GM12878 (cell line): ENCODE measurements at regions not wholly inside any gene's neighbourhood (a gene's known extent, or its start where the extent isn't known, plus 50 kb on each side); places are given as distances from the start of the nearest gene placed in this dataset.

Experiments
- ATAC-seq: fragments of 200-7000 bp; cut with Tn5 transposase; 3 replicates; pipeline ENCODE4 v1.9.1; 2020; ENCODE audit warnings: mild to moderate bottlenecking, moderate library complexity
- BruUV-seq: library from RNA; stranded (reverse); fragments of 400-500 nt; replicated peaks from 2 replicates; lab custom pipeline; 2021; lab: Mats Ljungman, UMichigan
- CTCF ChIA-PET: fragments of 300-600 bp; sonication (Branson Sonifier 250); formaldehyde crosslinking; extraction: SDS; loops from one replicate; lab custom pipeline; 2021; ENCODE audit warnings: inconsistent platforms; lab: Yijun Ruan, JAX
- POLR2A ChIA-PET: fragments of 350-600 bp; formaldehyde crosslinking; extraction: SDS; loops from one replicate; lab custom pipeline; 2021; ENCODE audit warnings: inconsistent platforms; lab: Charles Lee
- RAD21 ChIA-PET: fragments of 300-600 bp; sonication (Branson Sonifier 250); formaldehyde crosslinking; loops from one replicate; lab custom pipeline; 2023; ENCODE audit warnings: antibody characterized with exemption; ENCODE audit not compliant: unreplicated experiment; lab: Charles Lee
- SMC1A ChIA-PET: fragments of 300-600 bp; sonication (Branson Sonifier 250); formaldehyde crosslinking; loops from one replicate; lab custom pipeline; 2023; ENCODE audit not compliant: unreplicated experiment, uncharacterized antibody; lab: Charles Lee
- DNase-seq: peaks from one replicate; pipeline ENCODE4 v3.0.0-alpha.2; 2011; ENCODE audit warnings: low read depth, low spot score
- FAIRE-seq: peaks from 3 replicates; lab custom pipeline; 2011; peaks lifted over from hg19 to GRCh38; lab: Jason Lieb, UNC
- H2AFZ ChIP-seq: 2 replicates; pipeline ENCODE4 v1.6.0; 2011; ENCODE audit warnings: low read depth, low read length, control low read depth; ENCODE audit not compliant: control insufficient read depth
- H3K27ac ChIP-seq: 2 replicates; pipeline ENCODE4 v1.5.1; 2011; ENCODE audit warnings: control low read depth; ENCODE audit not compliant: control insufficient read depth, insufficient read depth
- H3K27me3 ChIP-seq, 2 experiments: replicated peaks in 1 of 2; 2 replicates each; pipeline versions ENCODE4 v1.6.0 to v1.6.1; 2011; ENCODE audit warnings: low read length in 1 of 2; ENCODE audit not compliant: control insufficient read depth in 2 of 2, insufficient read depth in 2 of 2
- H3K36me3 ChIP-seq, 2 experiments: 2 replicates each; pipeline ENCODE4 v1.5.1; 2011; ENCODE audit warnings: low read length in 1 of 2; ENCODE audit not compliant: control insufficient read depth in 2 of 2, insufficient read depth in 2 of 2
- H3K4me1 ChIP-seq: 2 replicates; pipeline ENCODE4 v1.6.1; 2011; ENCODE audit warnings: mild to moderate bottlenecking, low read length, moderate library complexity, mixed read lengths; ENCODE audit not compliant: control insufficient read depth, insufficient read depth
- H3K4me2 ChIP-seq: 2 replicates; pipeline ENCODE4 v1.6.0; 2011; ENCODE audit warnings: control low read depth; ENCODE audit not compliant: control insufficient read depth, insufficient read depth
- H3K4me3 ChIP-seq: fragments of 200-600 bp; sonication (generic); 2 replicates; pipeline ENCODE4 v1.5.1; 2016
- H3K79me2 ChIP-seq: 2 replicates; pipeline ENCODE4 v1.6.0; 2011; ENCODE audit warnings: low read length; ENCODE audit not compliant: control insufficient read depth, insufficient read depth
- H3K9ac ChIP-seq: 2 replicates; pipeline ENCODE4 v1.8.0; 2011; ENCODE audit warnings: low read length, control low read depth, mixed read lengths; ENCODE audit not compliant: control insufficient read depth, insufficient read depth
- H3K9me3 ChIP-seq: replicated peaks from 3 replicates; pipeline ENCODE4 v1.5.1; 2011; ENCODE audit warnings: mild to moderate bottlenecking, low read length; ENCODE audit not compliant: control insufficient read depth, insufficient read depth
- H4K20me1 ChIP-seq: 2 replicates; pipeline ENCODE4 v1.6.0; 2011; ENCODE audit not compliant: control insufficient read depth, insufficient read depth
- ATF7 ChIP-seq: fragments of 450-650 bp; IDR thresholded peaks from 2 replicates; pipeline ENCODE4 v1.6.1; 2016; ENCODE audit warnings: low read depth, mild to moderate bottlenecking
- BHLHE40 ChIP-seq, 2 experiments: fragments of 450-650 bp in 1 of 2; IDR thresholded peaks; 2 replicates each; pipeline ENCODE4 v1.6.1; 2011 to 2017; ENCODE audit warnings: low read depth in 2 of 2, borderline replicate concordance in 1 of 2, improper control_type of control experiment in 1 of 2, low read length in 1 of 2, mild to moderate bottlenecking in 1 of 2
- CHD2 ChIP-seq: IDR thresholded peaks from 2 replicates; pipeline ENCODE4 v1.6.1; 2011; ENCODE audit warnings: low read depth, low read length, improper control_type of control experiment, borderline replicate concordance
- ESRRA ChIP-seq: IDR thresholded peaks from 2 replicates; pipeline ENCODE4 v1.6.1; 2012; ENCODE audit warnings: mild to moderate bottlenecking, low read length, improper control_type of control experiment
- HCFC1 ChIP-seq: fragments of 150-350 bp; IDR thresholded peaks from 2 replicates; pipeline ENCODE4 v1.6.1; 2014; ENCODE audit warnings: low read length
- HDAC2 ChIP-seq: fragments of 200-600 bp; sonication (generic); IDR thresholded peaks from 2 replicates; pipeline ENCODE4 v1.6.1; 2017
- MTA2 ChIP-seq: fragments of 450-650 bp; IDR thresholded peaks from 2 replicates; pipeline ENCODE4 v1.6.1; 2016; ENCODE audit warnings: low read depth, mild to moderate bottlenecking, moderate library complexity
- NFIC ChIP-seq: IDR thresholded peaks from 2 replicates; pipeline ENCODE4 v1.6.1; 2012; ENCODE audit warnings: low read depth, mild to moderate bottlenecking, inconsistent platforms, low read length, moderate library complexity
- SMC3 ChIP-seq: IDR thresholded peaks from 2 replicates; pipeline ENCODE4 v1.6.1; 2011; ENCODE audit warnings: low read length, improper control_type of control experiment, borderline replicate concordance
- STAT1 ChIP-seq: fragments of 450-650 bp; conservative IDR thresholded peaks from 2 replicates; pipeline ENCODE4 v1.6.1; 2014; ENCODE audit warnings: antibody characterized with exemption, mild to moderate bottlenecking
- YY1 ChIP-seq: IDR thresholded peaks from 2 replicates; pipeline ENCODE4 v1.6.1; 2011; ENCODE audit warnings: low read depth, mild to moderate bottlenecking, low read length
- WGBS: methylation state at CpG from one replicate; pipeline ENCODE4 v1.1.6; 2016; ENCODE audit warnings: low lambda C conversion rate; ENCODE audit not compliant: insufficient replicate concordance, insufficient coverage; ENCODE audit errors: missing lambda C conversion rate; 5-methylcytosine and 5-hydroxymethylcytosine counted together
- in situ Hi-C: fragments of 300-500 bp; cut with MboI; formaldehyde crosslinking; loops from 9 replicates; pipeline ENCODE4 v1.14.3; 2018; ENCODE audit warnings: mixed read lengths
- intact Hi-C: fragments of 100-400 bp; cut with micrococcal nuclease; formaldehyde crosslinking; loops from one replicate; pipeline ENCODE4 v1.14.2; 2022; ENCODE audit not compliant: unreplicated experiment
- TF ChIP-seq, protein P1 (sequence below), 3 experiments: IDR thresholded peaks in 2 of 3; conservative IDR thresholded peaks in 1 of 3; 2 replicates each; pipeline ENCODE4 v1.5.1; 2011; ENCODE audit warnings: low read depth in 3 of 3, low read length in 3 of 3, mild to moderate bottlenecking in 3 of 3, control low read depth in 2 of 3, moderate library complexity in 2 of 3, inconsistent platforms in 1 of 3, mixed read lengths in 1 of 3; ENCODE audit not compliant: control insufficient read depth in 2 of 3, insufficient read depth in 1 of 3; ENCODE audit errors: extremely low read depth in 1 of 3
- TF ChIP-seq, protein P2 (sequence below): fragments of 450-650 bp; IDR thresholded peaks from 2 replicates; pipeline ENCODE4 v1.6.1; 2018; ENCODE audit warnings: borderline replicate concordance, mild to moderate bottlenecking; ENCODE audit not compliant: partially characterized antibody
- TF ChIP-seq, protein P3 (sequence below): fragments of 450-650 bp; formaldehyde crosslinking; IDR thresholded peaks from 2 replicates; pipeline ENCODE4 v1.4.0; 2020; ENCODE audit warnings: mild to moderate bottlenecking, moderate library complexity
- TF ChIP-seq, protein P4 (sequence below): IDR thresholded peaks from 2 replicates; pipeline ENCODE4 v1.6.1; 2011; ENCODE audit warnings: borderline replicate concordance, low read depth, mild to moderate bottlenecking, moderate library complexity, mixed read lengths, low read length; ENCODE audit not compliant: insufficient read depth; ENCODE audit errors: extremely low read length

DNA sequence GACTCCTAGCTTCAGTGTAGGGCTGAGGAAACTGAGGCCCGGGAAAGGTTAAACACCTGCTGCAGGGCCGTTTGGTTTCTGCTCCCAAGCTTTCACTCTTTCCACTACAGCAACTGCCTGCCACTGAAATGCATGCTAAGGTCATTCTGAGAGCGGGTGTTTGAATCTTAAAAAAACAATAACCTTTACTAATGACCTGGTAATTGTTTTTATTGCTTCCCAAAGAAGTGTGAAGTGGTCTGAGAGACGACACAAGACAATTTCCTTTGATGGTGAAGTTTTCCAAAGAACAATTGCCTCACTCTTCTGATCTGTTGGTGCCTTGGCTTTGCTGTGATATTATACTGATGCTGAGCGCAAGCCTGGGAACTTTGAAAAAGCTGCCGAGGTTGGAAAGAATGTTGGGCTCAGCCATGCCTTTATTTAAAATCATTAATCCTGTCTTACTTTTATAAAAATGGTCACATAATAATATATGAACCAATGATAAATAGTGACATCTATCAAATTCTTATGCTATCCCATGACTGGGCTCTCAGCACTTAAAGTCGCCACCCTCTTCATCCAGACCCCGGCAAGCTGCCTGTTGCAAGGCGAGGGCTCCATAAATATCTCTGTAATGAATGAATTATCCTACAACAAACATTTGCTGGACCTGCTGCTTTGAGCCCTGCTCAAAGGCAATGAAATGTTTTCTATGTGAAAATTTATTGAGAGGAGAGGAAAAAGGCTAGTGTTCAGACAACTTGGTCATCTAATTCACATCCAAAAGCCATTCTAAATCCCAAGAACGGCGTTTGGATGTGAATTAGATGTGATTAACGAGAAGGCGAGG is 67.8 kb upstream of the SOD3 start:
- POLR2A ChIA-PET = no interaction called here
- Histone ChIP-seq H3K4me1 (no peaks in the 10 kb centered on the region), H3K9ac (no peak overlapping the region), H4K20me1 (no peaks in the 10 kb centered on the region; the same call in 1 of the 2 replicates), H3K79me2 (no peaks in the 10 kb centered on the region), H3K9me3 (no peaks in the 10 kb centered on the region), H3K36me3 (no peaks in the 10 kb centered on the region), H2AFZ (no peak overlapping the region), H3K4me3 (no peak overlapping the region), H3K4me2 (no peak overlapping the region), H3K27me3 (no peaks in the 10 kb centered on the region), H3K27ac (no peak overlapping the region)
- WGBS = 30% methylated on average over 13 of the region's 13 CpGs
- FAIRE-seq (no peak), ATAC-seq (no peak), DNase-seq (no peak)
- CTCF ChIA-PET = no interaction called here
- BruUV-seq = no TSS peak
- in situ Hi-C loops (loop anchor here (10.0 kb wide), 1 partner anchor 63 kb away; no protein-coding TSS in a partner anchor), intact Hi-C loops (no loop called here)
- RAD21 ChIA-PET = no interaction called here
- SMC1A ChIA-PET = no interaction called here
- TF ChIP-seq NFIC (no peak), BHLHE40 (IDR thresholded peaks at IDR 0.05; ENCODE audit: borderline replicate concordance in 1 of 2, low read depth in 2 of 2, low read length in 1 of 2) (no peak), YY1 (no peak), STAT1 (no peak), ESRRA (no peak), SMC3 (no peak), HDAC2 (no peak), ATF7 (no peak), HCFC1 (no peak), MTA2 (no peak), CHD2 (no peak)
- TF ChIP-seq, protein P1, sequence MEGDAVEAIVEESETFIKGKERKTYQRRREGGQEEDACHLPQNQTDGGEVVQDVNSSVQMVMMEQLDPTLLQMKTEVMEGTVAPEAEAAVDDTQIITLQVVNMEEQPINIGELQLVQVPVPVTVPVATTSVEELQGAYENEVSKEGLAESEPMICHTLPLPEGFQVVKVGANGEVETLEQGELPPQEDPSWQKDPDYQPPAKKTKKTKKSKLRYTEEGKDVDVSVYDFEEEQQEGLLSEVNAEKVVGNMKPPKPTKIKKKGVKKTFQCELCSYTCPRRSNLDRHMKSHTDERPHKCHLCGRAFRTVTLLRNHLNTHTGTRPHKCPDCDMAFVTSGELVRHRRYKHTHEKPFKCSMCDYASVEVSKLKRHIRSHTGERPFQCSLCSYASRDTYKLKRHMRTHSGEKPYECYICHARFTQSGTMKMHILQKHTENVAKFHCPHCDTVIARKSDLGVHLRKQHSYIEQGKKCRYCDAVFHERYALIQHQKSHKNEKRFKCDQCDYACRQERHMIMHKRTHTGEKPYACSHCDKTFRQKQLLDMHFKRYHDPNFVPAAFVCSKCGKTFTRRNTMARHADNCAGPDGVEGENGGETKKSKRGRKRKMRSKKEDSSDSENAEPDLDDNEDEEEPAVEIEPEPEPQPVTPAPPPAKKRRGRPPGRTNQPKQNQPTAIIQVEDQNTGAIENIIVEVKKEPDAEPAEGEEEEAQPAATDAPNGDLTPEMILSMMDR (IDR thresholded peaks at IDR 0.05 in 2 of 3, conservative IDR thresholded peaks at IDR 0.05 in 1 of 3; ENCODE audit: control insufficient read depth in 2 of 3, extremely low read depth in 1 of 3, insufficient read depth in 1 of 3, low read depth in 3 of 3, low read length in 3 of 3) = no peak
- TF ChIP-seq, protein P2, sequence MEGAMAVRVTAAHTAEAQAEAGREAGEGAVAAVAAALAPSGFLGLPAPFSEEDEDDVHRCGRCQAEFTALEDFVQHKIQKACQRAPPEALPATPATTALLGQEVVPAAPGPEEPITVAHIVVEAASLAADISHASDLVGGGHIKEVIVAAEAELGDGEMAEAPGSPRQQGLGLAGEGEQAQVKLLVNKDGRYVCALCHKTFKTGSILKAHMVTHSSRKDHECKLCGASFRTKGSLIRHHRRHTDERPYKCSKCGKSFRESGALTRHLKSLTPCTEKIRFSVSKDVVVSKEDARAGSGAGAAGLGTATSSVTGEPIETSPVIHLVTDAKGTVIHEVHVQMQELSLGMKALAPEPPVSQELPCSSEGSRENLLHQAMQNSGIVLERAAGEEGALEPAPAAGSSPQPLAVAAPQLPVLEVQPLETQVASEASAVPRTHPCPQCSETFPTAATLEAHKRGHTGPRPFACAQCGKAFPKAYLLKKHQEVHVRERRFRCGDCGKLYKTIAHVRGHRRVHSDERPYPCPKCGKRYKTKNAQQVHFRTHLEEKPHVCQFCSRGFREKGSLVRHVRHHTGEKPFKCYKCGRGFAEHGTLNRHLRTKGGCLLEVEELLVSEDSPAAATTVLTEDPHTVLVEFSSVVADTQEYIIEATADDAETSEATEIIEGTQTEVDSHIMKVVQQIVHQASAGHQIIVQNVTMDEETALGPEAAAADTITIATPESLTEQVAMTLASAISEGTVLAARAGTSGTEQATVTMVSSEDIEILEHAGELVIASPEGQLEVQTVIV = no peak
- TF ChIP-seq, protein P3, sequence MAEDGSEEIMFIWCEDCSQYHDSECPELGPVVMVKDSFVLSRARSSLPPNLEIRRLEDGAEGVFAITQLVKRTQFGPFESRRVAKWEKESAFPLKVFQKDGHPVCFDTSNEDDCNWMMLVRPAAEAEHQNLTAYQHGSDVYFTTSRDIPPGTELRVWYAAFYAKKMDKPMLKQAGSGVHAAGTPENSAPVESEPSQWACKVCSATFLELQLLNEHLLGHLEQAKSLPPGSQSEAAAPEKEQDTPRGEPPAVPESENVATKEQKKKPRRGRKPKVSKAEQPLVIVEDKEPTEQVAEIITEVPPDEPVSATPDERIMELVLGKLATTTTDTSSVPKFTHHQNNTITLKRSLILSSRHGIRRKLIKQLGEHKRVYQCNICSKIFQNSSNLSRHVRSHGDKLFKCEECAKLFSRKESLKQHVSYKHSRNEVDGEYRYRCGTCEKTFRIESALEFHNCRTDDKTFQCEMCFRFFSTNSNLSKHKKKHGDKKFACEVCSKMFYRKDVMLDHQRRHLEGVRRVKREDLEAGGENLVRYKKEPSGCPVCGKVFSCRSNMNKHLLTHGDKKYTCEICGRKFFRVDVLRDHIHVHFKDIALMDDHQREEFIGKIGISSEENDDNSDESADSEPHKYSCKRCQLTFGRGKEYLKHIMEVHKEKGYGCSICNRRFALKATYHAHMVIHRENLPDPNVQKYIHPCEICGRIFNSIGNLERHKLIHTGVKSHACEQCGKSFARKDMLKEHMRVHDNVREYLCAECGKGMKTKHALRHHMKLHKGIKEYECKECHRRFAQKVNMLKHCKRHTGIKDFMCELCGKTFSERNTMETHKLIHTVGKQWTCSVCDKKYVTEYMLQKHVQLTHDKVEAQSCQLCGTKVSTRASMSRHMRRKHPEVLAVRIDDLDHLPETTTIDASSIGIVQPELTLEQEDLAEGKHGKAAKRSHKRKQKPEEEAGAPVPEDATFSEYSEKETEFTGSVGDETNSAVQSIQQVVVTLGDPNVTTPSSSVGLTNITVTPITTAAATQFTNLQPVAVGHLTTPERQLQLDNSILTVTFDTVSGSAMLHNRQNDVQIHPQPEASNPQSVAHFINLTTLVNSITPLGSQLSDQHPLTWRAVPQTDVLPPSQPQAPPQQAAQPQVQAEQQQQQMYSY (CRISPR knock-in tag) = no peak
- TF ChIP-seq, protein P4, sequence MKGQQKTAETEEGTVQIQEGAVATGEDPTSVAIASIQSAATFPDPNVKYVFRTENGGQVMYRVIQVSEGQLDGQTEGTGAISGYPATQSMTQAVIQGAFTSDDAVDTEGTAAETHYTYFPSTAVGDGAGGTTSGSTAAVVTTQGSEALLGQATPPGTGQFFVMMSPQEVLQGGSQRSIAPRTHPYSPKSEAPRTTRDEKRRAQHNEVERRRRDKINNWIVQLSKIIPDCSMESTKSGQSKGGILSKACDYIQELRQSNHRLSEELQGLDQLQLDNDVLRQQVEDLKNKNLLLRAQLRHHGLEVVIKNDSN = no peak
